ENCODE measurements at regions not wholly inside any gene's neighbourhood (a gene's known extent, or its start where the extent isn't known, plus 50 kb on each side); places are given as distances from the start of the nearest gene placed in this dataset.

DNA sequence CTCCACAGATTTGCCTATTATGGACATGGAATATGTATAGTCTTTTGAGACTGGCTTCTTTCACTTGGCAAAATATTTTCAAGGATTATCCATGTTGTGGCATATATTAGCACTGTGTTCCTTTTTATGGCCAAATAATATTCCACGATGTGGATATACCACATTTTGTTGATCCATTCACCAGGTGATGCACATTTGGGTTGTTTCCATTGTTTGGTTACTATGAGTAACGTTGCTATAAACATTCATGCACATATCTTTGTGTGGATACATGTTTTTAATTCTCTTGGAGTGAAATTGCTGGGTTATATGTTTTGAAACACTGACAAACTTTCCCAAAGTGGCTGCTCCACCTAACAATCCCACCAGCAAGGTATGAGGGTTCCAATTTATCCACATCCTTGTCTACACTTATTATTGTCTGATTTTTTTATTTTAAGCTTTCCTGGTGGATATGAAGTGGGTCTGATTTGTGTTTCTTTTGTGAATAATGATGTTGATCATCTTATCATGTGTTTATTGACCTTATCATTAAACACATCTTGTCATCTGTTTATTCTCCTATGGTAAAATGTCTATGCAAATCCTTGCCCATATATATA lies 116.2 kb upstream of the FRMD6 start:
- TF ChIP-seq HDGF (IDR thresholded peaks at IDR 0.05; ENCODE audit: borderline replicate concordance): no peak
- no peak for TF ChIP-seq NFRKB (IDR thresholded peaks at IDR 0.05)
- TF ChIP-seq SP1 (IDR thresholded peaks at IDR 0.05): no peak
- TF ChIP-seq, protein P1, sequence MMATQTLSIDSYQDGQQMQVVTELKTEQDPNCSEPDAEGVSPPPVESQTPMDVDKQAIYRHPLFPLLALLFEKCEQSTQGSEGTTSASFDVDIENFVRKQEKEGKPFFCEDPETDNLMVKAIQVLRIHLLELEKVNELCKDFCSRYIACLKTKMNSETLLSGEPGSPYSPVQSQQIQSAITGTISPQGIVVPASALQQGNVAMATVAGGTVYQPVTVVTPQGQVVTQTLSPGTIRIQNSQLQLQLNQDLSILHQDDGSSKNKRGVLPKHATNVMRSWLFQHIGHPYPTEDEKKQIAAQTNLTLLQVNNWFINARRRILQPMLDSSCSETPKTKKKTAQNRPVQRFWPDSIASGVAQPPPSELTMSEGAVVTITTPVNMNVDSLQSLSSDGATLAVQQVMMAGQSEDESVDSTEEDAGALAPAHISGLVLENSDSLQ (IDR thresholded peaks at IDR 0.05): no peak
- TF ChIP-seq SUZ12 (IDR thresholded peaks at IDR 0.05): no peak
- TF ChIP-seq FOXK2 (IDR thresholded peaks at IDR 0.05): no peak
- TF ChIP-seq CTBP1 (IDR thresholded peaks at IDR 0.05; ENCODE audit: borderline replicate concordance): no peak
- no peak for TF ChIP-seq FOXM1 (IDR thresholded peaks at IDR 0.05; ENCODE audit: borderline replicate concordance)
- TF ChIP-seq FOXA1 (IDR thresholded peaks at IDR 0.05): no peak
- no peak for TF ChIP-seq ARNT (IDR thresholded peaks at IDR 0.05)

All from HEK293T (cell line).